GM21786 (cell line): ENCODE measurements at regions not wholly inside any gene's neighbourhood (a gene's known extent, or its start where the extent isn't known, plus 50 kb on each side); places are given as distances from the start of the nearest gene placed in this dataset.

Source experiments
- ATAC-seq: cut with Tn5 transposase; IDR thresholded peaks from one replicate; pipeline ENCODE4 v1.9.1; 2021; ENCODE audit not compliant: unreplicated experiment

- ATAC-seq: no peak
These were observed 113.1 kb downstream of the C9orf50 start for GRCh38 chr9:129507805-129508204.

- ATAC-seq: no peak
These were observed 114.0 kb downstream of the C9orf50 start for GRCh38 chr9:129506892-129507291.

- no peak for ATAC-seq
These were observed 114.9 kb downstream of the C9orf50 start for GRCh38 chr9:129506041-129506440.

- ATAC-seq: no peak
These were observed 115.5 kb downstream of the C9orf50 start for GRCh38 chr9:129505270-129505902.

- no peak for ATAC-seq
These were observed 116.5 kb downstream of the C9orf50 start for GRCh38 chr9:129504404-129504803.

- no peak for ATAC-seq
These were observed 119.1 kb downstream of the C9orf50 start for GRCh38 chr9:129501771-129502319.

- no peak for ATAC-seq
These were observed 119.8 kb downstream of the C9orf50 start for GRCh38 chr9:129500863-129501770.

GRCh38 chr9:129500161-129500862 lies 120.6 kb downstream of the C9orf50 start:
- ATAC-seq: no peak

- no peak for ATAC-seq
These were observed 122.2 kb downstream of the C9orf50 start for GRCh38 chr9:129498451-129499384.

GRCh38 chr9:129497813-129498450 lies 123.0 kb downstream of the C9orf50 start:
- no peak for ATAC-seq

GRCh38 chr9:129497005-129497812 lies 123.7 kb downstream of the C9orf50 start:
- no peak for ATAC-seq

GRCh38 chr9:129496473-129497004 lies 124.4 kb downstream of the C9orf50 start:
- ATAC-seq: no peak

- no peak for ATAC-seq
These were observed 125.1 kb downstream of the C9orf50 start for GRCh38 chr9:129495620-129496472.

GRCh38 chr9:129494113-129494789 lies 126.7 kb downstream of the C9orf50 start:
- no peak for ATAC-seq

- no peak for ATAC-seq
These were observed 127.2 kb downstream of the C9orf50 start for GRCh38 chr9:129493706-129494047.

- ATAC-seq: no peak
These were observed 127.7 kb downstream of the C9orf50 start for GRCh38 chr9:129493002-129493705.

GRCh38 chr9:129491487-129491855 lies 129.4 kb downstream of the C9orf50 start:
- no peak for ATAC-seq
